Bone marrow (tissue), 2 donors: ENCODE measurements at regions not wholly inside any gene's neighbourhood (a gene's known extent, or its start where the extent isn't known, plus 50 kb on each side); places are given as distances from the start of the nearest gene placed in this dataset.

Source experiments
- DNase-seq, 2 donors: peaks; one replicate each; lab custom pipeline; 2025; lab: John Stamatoyannopoulos, UW

DNA sequence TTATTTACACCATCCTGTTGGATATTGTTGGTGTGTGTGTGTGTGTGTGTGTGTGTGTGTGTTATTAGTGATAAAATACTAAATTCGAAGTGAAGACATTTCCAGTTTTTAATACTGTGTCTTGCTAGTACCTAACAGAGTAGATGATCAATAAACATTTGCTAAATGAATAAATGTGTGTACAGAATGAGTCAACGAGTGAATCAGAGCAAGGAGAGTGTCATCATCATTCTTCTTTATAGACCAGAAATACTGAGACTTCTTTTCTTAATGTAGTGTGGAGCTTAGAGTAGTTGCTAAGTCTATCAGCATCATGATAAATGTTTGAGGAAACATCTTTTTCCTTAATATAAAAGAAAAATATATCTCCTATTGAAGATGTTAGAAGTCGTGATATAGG is 169.7 kb upstream of the SATB2 start:
- no peak for DNase-seq

GRCh38 chr2:199624958-199625357 is 167.2 kb upstream of the SATB2 start:
- no peak for DNase-seq

- DNase-seq: no peak
Measured at GRCh38 chr2:199612509-199613130, 154.9 kb upstream of the SATB2 start.

DNA sequence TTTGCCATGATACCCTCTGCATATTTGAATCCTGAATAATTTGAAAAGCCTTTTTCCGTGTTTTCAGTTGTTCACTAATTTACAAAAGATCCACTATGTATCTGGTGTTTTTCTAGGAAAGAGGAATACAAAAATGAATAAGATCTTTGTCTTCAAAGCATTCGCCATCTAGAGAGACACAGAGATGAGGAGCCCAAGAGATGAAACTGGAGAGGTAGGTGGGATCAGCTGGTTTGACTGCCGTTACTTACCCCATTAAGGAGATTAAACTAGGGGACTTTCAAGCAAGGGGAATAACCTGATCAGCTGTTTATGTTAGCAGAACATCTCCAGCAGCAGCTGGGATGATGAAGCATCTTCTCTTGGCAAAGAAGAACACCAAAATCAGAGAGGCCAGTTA is 150.2 kb upstream of the SATB2 start:
- DNase-seq: no peak

DNA sequence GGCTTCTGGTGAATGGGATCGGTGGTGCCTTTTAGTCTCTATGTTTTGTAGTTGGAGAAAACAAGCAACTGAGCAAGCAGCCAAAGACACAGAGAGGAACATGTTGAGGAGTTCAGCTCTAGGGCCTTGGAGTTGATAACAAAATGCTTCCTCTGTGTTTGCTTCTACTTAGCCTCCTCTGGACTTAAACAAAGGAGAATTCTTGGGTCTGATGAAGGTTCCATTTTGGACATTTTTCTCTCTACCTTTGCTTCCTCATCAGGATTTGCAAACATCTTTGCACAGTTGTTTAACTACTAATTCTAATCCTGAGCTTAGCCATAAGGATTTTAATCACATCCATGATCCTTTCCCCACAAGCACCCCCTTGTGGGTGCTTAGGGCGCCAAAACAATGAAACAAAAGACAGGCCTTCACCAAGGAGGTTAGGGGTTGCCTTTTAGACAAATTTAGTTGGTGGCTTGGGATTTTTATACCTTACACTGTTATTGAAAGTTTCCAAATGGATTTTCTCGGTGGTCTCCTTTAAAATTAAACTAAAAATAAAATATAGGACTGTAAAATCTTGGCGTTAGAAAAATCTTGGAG is 148.5 kb upstream of the SATB2 start:
- no peak for DNase-seq

- no peak for DNase-seq
Measured at GRCh38 chr2:199603721-199604291, 146.1 kb upstream of the SATB2 start.

GRCh38 chr2:199602896-199603717 is 145.4 kb upstream of the SATB2 start:
- DNase-seq: no peak

DNA sequence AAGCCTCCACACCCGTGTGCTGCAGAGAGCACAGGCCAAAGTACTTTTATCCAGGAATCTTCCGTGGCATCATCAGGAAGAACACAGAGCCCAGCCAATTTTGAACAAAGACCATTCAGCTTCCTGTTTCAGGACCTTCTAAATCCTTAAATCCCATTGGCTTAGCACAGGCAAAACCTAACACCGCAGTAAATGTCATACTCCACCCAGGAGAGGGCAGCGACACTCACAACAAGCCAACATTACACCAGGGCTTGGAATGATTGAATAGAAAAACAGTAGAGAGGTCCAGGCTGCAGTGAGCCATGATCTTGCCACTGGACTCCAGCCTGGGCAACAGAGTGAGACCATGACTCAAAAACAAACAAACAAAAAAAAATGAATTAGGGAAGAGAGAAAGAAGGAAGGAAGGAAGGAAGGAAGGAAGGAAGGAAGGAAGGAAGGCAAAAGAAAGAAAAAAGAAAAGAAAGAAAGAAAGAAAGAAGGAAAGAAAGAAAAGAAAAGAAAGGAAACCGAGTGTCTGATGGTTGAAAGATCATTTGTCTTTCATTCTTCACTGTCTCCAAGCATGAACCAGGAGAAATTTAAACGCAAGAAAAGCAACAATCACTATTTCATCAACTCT is 144.6 kb upstream of the SATB2 start:
- no peak for DNase-seq

DNA sequence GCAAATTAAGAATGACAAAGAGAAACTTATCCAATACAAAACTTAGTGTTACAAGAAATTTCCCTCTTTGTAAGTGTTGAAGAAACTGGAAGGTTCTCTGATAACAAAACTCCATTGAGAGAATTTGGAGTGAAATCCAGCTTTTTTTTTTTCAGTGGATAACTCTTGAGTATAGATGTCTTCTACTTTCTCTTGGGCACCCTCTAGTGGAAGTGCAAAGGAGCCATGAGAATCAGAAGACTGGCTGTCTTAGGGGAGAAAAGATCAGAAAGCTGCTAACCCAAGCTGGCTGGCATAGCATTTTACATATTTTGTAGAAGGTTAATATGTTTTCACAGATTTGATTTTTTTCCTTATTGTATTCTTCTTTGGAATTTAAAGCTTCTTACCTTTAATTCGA is 138.8 kb upstream of the SATB2 start:
- DNase-seq: peak in 1 of 2 donors; percentile 8

GRCh38 chr2:199594443-199594842 is 136.7 kb upstream of the SATB2 start:
- no peak for DNase-seq

GRCh38 chr2:199591826-199592225 is 134.1 kb upstream of the SATB2 start:
- DNase-seq: no peak

- DNase-seq: no peak
Measured at GRCh38 chr2:199590321-199591203, 132.8 kb upstream of the SATB2 start.

GRCh38 chr2:199589306-199589705 is 131.6 kb upstream of the SATB2 start:
- no peak for DNase-seq

GRCh38 chr2:199588054-199588453 is 130.3 kb upstream of the SATB2 start:
- no peak for DNase-seq

- DNase-seq: no peak
Measured at GRCh38 chr2:199586646-199587045, 128.9 kb upstream of the SATB2 start.

- no peak for DNase-seq
Measured at GRCh38 chr2:199583676-199584075, 125.9 kb upstream of the SATB2 start.

DNA sequence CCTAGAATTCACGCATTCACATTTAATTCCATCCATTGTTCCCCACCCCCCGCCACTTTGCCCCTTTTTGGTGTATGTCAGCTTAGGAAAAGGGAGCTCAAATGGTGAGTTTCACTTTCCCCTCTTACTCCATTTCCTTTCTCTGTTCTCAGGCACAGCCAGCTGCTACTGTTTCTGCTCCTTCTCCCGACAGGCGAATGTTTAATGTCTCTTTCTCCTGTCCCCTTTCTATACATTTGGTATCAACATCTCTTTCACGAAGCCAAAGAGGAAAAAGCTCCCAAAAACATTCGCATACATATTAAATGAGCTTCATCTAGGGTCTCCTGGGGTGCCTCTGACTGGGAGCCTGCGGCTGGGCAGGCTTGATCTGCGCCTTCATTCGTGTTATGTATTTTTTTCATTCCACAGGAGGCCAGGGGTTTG is 124.2 kb upstream of the SATB2 start:
- peak in 1 of 2 donors; percentile 60 for DNase-seq

GRCh38 chr2:199581408-199581807 is 123.7 kb upstream of the SATB2 start:
- no peak for DNase-seq

DNA sequence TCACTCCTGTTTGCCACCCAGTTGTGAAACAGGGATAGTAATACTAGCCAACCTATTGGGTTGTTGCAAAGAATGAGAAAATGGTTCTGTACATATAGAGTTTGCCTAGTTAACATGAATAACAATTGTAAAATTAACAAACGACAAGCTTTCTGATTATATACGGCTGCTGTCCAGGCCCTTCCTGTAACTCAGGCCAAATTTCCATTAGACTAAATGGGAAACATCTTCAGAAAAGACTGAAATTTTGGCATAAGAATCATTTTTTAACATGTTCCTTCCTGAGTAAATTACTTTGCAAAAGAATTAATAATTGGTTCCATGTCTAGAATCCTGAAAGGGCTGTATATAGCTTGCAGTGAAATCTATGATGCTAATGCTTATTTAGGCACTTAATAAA is 117.7 kb upstream of the SATB2 start:
- DNase-seq: no peak

- no peak for DNase-seq
Measured at GRCh38 chr2:199572571-199572970, 114.8 kb upstream of the SATB2 start.

DNA sequence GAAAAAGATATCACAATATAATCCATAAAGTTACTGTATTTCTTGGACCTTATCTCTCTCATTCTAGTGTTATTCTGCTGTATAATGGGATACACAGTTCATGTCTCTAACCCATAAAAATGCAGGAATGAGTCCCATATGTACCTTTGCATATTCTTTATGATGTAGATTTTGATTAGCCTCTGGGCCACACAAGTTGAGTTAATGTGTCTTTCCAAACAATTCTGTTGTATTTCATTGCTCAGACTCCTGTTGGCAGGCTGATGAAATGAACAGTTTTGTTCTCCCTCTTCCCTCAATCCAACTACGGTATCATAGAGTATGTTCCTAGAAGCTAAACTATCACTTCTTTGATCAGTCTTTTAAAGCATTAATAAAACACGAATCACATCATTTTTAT is 113.2 kb upstream of the SATB2 start:
- no peak for DNase-seq
